Stimulated activated naive CD8-positive, alpha-beta T cell treated with anti-CD3 and anti-CD28 coated beads, Interleukin-15, amount 100 ng/mL, for 72 hours (primary cell): ENCODE measurements at regions not wholly inside any gene's neighbourhood (a gene's known extent, or its start where the extent isn't known, plus 50 kb on each side); places are given as distances from the start of the nearest gene placed in this dataset.

Source experiments
- ATAC-seq: fragments of 150-1000 bp; cut with Tn5 transposase; 2 replicates; pipeline ENCODE4 v1.10.0; 2021; ENCODE audit warnings: mild to moderate bottlenecking, moderate library complexity
- DNase-seq, 2 donors: peaks; one replicate each; pipeline ENCODE4 v3.0.0; 2021 to 2022
- H3K27ac Mint-ChIP-seq, 2 donors: one replicate each; pipeline ENCODE4 v1.8.0; 2022; ENCODE audit warnings: mild to moderate bottlenecking in 2 of 2, mixed read lengths in 2 of 2, moderate library complexity in 2 of 2
- H3K27me3 Mint-ChIP-seq: one replicate; pipeline ENCODE4 v1.8.0; 2022; ENCODE audit warnings: mixed read lengths
- H3K4me1 Mint-ChIP-seq: one replicate; pipeline ENCODE4 v1.8.0; 2022; ENCODE audit warnings: mild to moderate bottlenecking, mixed read lengths
- H3K4me3 Mint-ChIP-seq, 2 donors: one replicate each; pipeline ENCODE4 v1.8.0; 2022; ENCODE audit warnings: mild to moderate bottlenecking in 2 of 2, mixed read lengths in 2 of 2, moderate library complexity in 1 of 2
- H3K9me3 Mint-ChIP-seq, 2 donors: one replicate each; pipeline ENCODE4 v1.8.0; 2022; ENCODE audit warnings: mixed read lengths in 2 of 2

GRCh38 chr17:55576237-55576995, 65.2 kb upstream of the SMIM36 start:
- ATAC-seq (no peak), DNase-seq (no peak)
- H3K4me1 Mint-ChIP-seq: no peaks in the 10 kb centered on the region
- no peak overlapping the region for H3K4me3 Mint-ChIP-seq
- H3K27ac Mint-ChIP-seq: no peak overlapping the region
- H3K27me3 Mint-ChIP-seq: peaks cover 7% of the 10 kb centered on the region
- no peaks in the 10 kb centered on the region for H3K9me3 Mint-ChIP-seq

DNA sequence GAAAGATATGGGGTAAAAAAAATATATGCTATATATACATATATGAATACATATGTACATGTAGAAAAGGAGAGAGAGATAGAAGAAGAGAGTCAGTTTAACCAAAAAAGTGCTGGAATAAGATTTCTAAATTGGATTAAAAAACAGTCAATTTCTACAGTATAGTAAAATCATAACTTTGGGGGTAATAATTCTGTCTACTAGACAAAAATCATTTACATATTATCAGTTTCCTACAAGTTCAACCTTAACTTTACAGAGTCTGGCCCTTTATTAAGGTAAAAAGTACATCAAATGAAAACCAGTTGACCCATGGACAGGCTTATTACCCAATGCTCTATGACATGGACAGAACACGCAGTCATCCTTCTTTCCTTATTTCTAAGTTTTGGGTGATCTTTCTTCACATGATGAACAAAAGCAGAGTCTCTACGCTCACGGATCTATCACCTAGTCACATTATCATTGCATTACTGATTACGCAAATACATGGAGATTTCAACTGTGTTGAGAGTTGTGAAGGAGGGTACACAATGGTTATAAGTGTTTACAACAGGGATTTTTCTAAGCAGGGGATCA, 63.9 kb upstream of the SMIM36 start:
- no peaks in the 10 kb centered on the region for H3K4me1 Mint-ChIP-seq
- no peaks in the 10 kb centered on the region for H3K9me3 Mint-ChIP-seq
- H3K4me3 Mint-ChIP-seq: no peak overlapping the region
- DNase-seq: no peak
- no peak overlapping the region for H3K27ac Mint-ChIP-seq
- no peak for ATAC-seq
- peaks cover 7% of the 10 kb centered on the region for H3K27me3 Mint-ChIP-seq

DNA sequence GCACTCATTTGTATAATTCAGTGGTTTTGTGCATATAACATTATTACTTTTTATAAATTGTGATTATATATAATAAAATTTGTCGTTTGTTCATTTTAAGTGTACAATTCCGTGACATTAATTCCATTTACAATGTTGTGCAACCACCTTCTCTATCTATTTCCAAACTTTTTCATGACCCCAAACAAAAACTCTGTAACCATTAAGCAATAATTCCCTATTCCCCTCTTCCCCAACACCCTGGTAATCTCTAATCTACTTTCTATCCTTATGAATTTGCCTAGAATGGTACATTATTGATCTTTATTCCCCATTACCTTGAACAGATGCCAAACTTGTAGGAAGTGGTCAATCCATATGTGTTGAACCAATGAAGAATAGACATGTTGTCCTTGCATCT, 61.3 kb upstream of the SMIM36 start:
- Mint-ChIP-seq H3K27ac (no peak overlapping the region), H3K4me3 (no peak overlapping the region), H3K27me3 (peaks cover 7% of the 10 kb centered on the region), H3K9me3 (no peaks in the 10 kb centered on the region), H3K4me1 (no peaks in the 10 kb centered on the region)
- DNase-seq: no peak
- no peak for ATAC-seq

GRCh38 chr17:55572139-55572538, 60.9 kb upstream of the SMIM36 start:
- no peaks in the 10 kb centered on the region for H3K4me1 Mint-ChIP-seq
- no peak overlapping the region for H3K4me3 Mint-ChIP-seq
- DNase-seq: no peak
- no peak overlapping the region for H3K27ac Mint-ChIP-seq
- no peaks in the 10 kb centered on the region for H3K9me3 Mint-ChIP-seq
- peaks cover 7% of the 10 kb centered on the region for H3K27me3 Mint-ChIP-seq
- no peak for ATAC-seq

DNA sequence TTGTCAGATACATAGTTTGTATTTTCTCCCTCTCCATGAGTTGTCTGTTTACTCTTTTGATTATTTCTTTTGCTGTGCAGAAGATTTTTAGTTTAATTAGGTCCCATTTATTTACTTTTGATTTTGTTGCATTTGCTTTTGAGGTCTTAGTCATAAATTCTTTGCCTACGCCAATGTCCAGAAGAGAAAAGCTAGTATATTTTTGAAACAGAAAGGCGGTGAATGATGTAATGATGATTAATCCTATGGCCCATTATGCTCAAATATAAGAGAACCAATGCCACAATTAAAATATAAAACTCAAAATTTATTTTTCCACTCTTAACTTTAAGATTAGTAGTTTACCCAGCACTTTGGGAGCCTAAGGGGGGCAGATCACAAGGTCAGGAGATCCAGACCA, 59.8 kb upstream of the SMIM36 start:
- Mint-ChIP-seq H3K27me3 (peaks cover 8% of the 10 kb centered on the region), H3K27ac (no peak overlapping the region), H3K4me3 (no peak overlapping the region), H3K4me1 (no peaks in the 10 kb centered on the region), H3K9me3 (no peaks in the 10 kb centered on the region)
- ATAC-seq: no peak
- no peak for DNase-seq

- ATAC-seq: no peak
- Mint-ChIP-seq H3K4me1 (no peaks in the 10 kb centered on the region), H3K27ac (no peak overlapping the region), H3K4me3 (no peak overlapping the region), H3K9me3 (no peaks in the 10 kb centered on the region), H3K27me3 (peaks cover 14% of the 10 kb centered on the region)
- no peak for DNase-seq
Observed at GRCh38 chr17:55570391-55570790, 59.1 kb upstream of the SMIM36 start.

- DNase-seq (no peak), ATAC-seq (no peak)
- Mint-ChIP-seq H3K4me1 (no peaks in the 10 kb centered on the region), H3K27me3 (peaks cover 16% of the 10 kb centered on the region), H3K27ac (no peak overlapping the region), H3K9me3 (no peaks in the 10 kb centered on the region), H3K4me3 (no peak overlapping the region)
Observed at GRCh38 chr17:55567240-55568214, 56.3 kb upstream of the SMIM36 start.

GRCh38 chr17:55564081-55564480, 52.8 kb upstream of the SMIM36 start:
- H3K4me3 Mint-ChIP-seq: no peak overlapping the region
- DNase-seq: no peak
- no peaks in the 10 kb centered on the region for H3K4me1 Mint-ChIP-seq
- H3K9me3 Mint-ChIP-seq: no peaks in the 10 kb centered on the region
- no peak for ATAC-seq
- no peak overlapping the region for H3K27ac Mint-ChIP-seq
- H3K27me3 Mint-ChIP-seq: peaks cover 26% of the 10 kb centered on the region

- Mint-ChIP-seq H3K9me3 (no peaks in the 10 kb centered on the region), H3K4me3 (no peak overlapping the region), H3K4me1 (no peaks in the 10 kb centered on the region), H3K27me3 (peaks cover 33% of the 10 kb centered on the region), H3K27ac (no peak overlapping the region)
- ATAC-seq (no peak), DNase-seq (no peak)
Observed at GRCh38 chr17:55563363-55563762, 52.1 kb upstream of the SMIM36 start.

DNA sequence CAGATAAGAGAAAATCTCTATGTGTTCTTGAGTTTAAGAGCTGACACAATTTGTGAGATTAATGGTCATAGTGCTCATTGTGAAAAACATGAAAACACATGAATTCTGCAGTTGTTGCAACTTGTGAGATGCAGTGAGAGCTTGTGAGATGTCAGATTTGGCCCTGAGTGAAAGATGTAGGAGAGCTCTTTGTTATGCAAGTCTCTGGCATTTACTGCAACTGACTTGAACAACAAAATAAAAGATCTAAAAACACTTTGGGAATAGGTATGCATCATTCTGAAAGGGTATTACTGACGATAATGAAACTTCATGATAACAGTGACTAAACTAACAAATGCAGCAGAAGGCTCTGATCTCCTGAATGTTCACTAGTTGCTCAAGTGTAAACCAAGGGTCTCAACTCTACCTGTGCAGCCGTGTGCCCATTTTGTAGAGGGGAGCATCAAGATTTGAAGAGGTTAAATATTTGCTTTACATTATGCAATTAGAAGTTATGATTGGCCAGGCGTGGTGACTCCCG, 50.8 kb upstream of the SMIM36 start:
- no peak overlapping the region for H3K27ac Mint-ChIP-seq
- no peak for DNase-seq
- H3K4me3 Mint-ChIP-seq: no peak overlapping the region
- no peaks in the 10 kb centered on the region for H3K4me1 Mint-ChIP-seq
- H3K9me3 Mint-ChIP-seq: no peaks in the 10 kb centered on the region
- H3K27me3 Mint-ChIP-seq: peaks cover 44% of the 10 kb centered on the region
- no peak for ATAC-seq

- no peaks in the 10 kb centered on the region for H3K9me3 Mint-ChIP-seq
- peaks cover 44% of the 10 kb centered on the region for H3K27me3 Mint-ChIP-seq
- H3K4me3 Mint-ChIP-seq: no peak overlapping the region
- ATAC-seq: no peak
- H3K4me1 Mint-ChIP-seq: no peaks in the 10 kb centered on the region
- DNase-seq: no peak
- H3K27ac Mint-ChIP-seq: no peak overlapping the region
Observed at GRCh38 chr17:55561316-55561972, 50.2 kb upstream of the SMIM36 start.
